ENCODE measurements at regions not wholly inside any gene's neighbourhood (a gene's known extent, or its start where the extent isn't known, plus 50 kb on each side); places are given as distances from the start of the nearest gene placed in this dataset.

DNA sequence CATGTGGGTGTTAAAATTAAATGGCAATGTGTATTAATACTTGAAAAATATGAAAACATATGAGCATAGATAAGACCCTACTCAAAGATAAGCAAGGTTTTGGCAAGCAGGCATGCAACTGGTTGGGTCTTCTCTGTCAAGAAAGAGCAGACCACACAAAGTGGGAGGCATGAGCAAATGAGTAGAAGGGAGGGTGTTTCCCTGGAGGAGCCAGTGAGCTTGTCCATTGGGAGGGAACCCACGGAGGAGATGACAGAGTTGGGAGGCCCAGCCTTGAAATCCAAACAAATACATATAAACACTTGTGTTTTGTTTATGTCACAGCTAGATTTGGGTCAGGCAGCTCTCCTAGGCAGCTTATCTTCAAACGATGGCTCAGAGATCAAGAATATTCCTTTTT lies 134.5 kb upstream of the CXCL12 start:
- Histone ChIP-seq H3K9me3 (ENCODE audit: control insufficient read depth in 2 of 2, insufficient read depth in 1 of 2, low read length in 1 of 2) (no peaks in the 10 kb centered on the region), H3K27me3 (ENCODE audit: control insufficient read depth in 2 of 2, insufficient read depth in 1 of 2, low read length in 1 of 2) (no peaks in the 10 kb centered on the region), H3K36me3 (ENCODE audit: control insufficient read depth in 2 of 2, insufficient read depth in 2 of 2, low read length in 1 of 2) (no peaks in the 10 kb centered on the region), H3K4me1 (ENCODE audit: control insufficient read depth in 2 of 2, insufficient read depth in 2 of 2, low read length in 2 of 2) (no peaks in the 10 kb centered on the region), H3K4me3 (ENCODE audit: low read length in 2 of 2) (no peak overlapping the region), H3K27ac (ENCODE audit: low read depth in 1 of 2, low read length in 1 of 2) (no peak overlapping the region)
- 46% methylated on average over 2 of the region's 2 CpGs for WGBS
- DNase-seq (ENCODE audit: low read depth in 6 of 9, low spot score in 9 of 9): no peak

DNA sequence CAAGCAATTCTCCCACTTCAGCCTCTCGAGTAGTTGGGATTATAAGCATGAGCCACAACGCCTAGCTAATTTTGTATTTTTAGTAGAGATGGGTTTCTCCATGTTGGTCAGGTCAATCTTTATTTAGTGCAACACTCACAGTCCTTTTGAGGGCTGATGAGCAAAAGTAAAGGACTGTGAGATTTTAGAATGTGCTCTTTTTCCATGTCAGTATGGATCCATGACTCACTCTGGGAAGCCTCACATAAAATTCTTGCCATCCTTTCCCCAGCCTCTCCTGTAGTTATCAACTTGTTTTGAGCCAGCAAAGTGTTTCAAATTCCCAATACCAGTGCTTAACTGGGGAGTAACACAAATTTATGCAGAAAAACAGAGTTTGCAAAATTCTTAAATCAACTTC lies 135.8 kb upstream of the CXCL12 start:
- DNase-seq (ENCODE audit: low read depth in 6 of 9, low spot score in 9 of 9): no peak
- 95% methylated on average over 2 of the region's 2 CpGs for WGBS

DNA sequence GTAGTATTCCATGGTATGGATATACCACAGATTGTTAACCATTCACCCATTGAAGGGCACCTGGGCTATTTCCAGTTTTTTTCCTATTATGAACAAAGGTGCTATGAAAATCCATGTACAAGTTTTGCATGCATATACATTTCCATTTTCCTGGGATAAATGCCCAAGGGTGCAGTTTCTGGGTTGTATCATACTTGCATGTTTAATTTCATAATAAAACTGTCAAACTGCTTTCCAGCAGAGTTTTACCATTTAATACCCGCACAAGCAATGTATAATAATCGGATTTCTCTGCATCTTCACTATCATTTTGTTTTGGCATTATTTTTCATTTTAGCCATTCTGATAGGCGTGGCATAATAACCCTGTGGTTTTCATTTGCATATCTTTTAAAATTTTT lies 154.3 kb upstream of the CXCL12 start:
- no peak for DNase-seq (ENCODE audit: low read depth in 6 of 9, low spot score in 9 of 9)
- 97% methylated on average over 3 of the region's 3 CpGs for WGBS
- Histone ChIP-seq H3K9me3 (ENCODE audit: control insufficient read depth in 2 of 2, insufficient read depth in 1 of 2, low read length in 1 of 2) (no peaks in the 10 kb centered on the region), H3K27me3 (ENCODE audit: control insufficient read depth in 2 of 2, insufficient read depth in 1 of 2, low read length in 1 of 2) (no peaks in the 10 kb centered on the region), H3K4me3 (ENCODE audit: low read length in 2 of 2) (no peak overlapping the region), H3K4me1 (ENCODE audit: control insufficient read depth in 2 of 2, insufficient read depth in 2 of 2, low read length in 2 of 2) (no peaks in the 10 kb centered on the region), H3K27ac (ENCODE audit: low read depth in 1 of 2, low read length in 1 of 2) (no peak overlapping the region), H3K36me3 (ENCODE audit: control insufficient read depth in 2 of 2, insufficient read depth in 2 of 2, low read length in 1 of 2) (no peaks in the 10 kb centered on the region)

More for the DNA sequence above, 135.8 kb upstream of the CXCL12 start:
- H3K27ac ChIP-seq (ENCODE audit: low read depth in 1 of 2, low read length in 1 of 2): no peak overlapping the region
- no peaks in the 10 kb centered on the region for H3K36me3 ChIP-seq (ENCODE audit: control insufficient read depth in 2 of 2, insufficient read depth in 2 of 2, low read length in 1 of 2)
- no peaks in the 10 kb centered on the region for H3K27me3 ChIP-seq (ENCODE audit: control insufficient read depth in 2 of 2, insufficient read depth in 1 of 2, low read length in 1 of 2)
- H3K4me1 ChIP-seq (ENCODE audit: control insufficient read depth in 2 of 2, insufficient read depth in 2 of 2, low read length in 2 of 2): no peaks in the 10 kb centered on the region
- H3K4me3 ChIP-seq (ENCODE audit: low read length in 2 of 2): no peak overlapping the region
- H3K9me3 ChIP-seq (ENCODE audit: control insufficient read depth in 2 of 2, insufficient read depth in 1 of 2, low read length in 1 of 2): no peaks in the 10 kb centered on the region

DNA sequence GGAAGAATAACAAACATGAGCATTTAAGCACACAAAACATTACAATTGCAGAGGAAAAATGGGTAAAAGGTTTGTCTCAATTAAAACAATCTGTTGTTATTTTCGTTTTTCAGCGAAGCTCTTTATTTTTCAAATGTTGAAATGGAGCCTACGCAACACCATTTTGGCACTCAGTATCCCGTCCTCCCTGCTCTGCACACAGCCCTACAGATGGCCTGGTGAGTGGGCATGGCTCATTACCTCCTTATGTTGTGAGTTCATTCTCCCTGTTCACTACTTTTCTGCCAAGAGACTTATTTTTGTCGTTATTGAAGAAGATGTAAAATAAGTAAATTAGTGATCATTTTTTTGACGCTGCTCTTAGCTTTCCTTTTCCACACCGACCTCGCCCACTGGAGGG lies 167.8 kb upstream of the CXCL12 start:
- no peaks in the 10 kb centered on the region for H3K4me1 ChIP-seq (ENCODE audit: control insufficient read depth in 2 of 2, insufficient read depth in 2 of 2, low read length in 2 of 2)
- H3K36me3 ChIP-seq (ENCODE audit: control insufficient read depth in 2 of 2, insufficient read depth in 2 of 2, low read length in 1 of 2): no peaks in the 10 kb centered on the region
- H3K9me3 ChIP-seq (ENCODE audit: control insufficient read depth in 2 of 2, insufficient read depth in 1 of 2, low read length in 1 of 2): no peaks in the 10 kb centered on the region
- no peaks in the 10 kb centered on the region for H3K27me3 ChIP-seq (ENCODE audit: control insufficient read depth in 2 of 2, insufficient read depth in 1 of 2, low read length in 1 of 2)
- no peak overlapping the region for H3K27ac ChIP-seq (ENCODE audit: low read depth in 1 of 2, low read length in 1 of 2)
- no peak for DNase-seq (ENCODE audit: low read depth in 6 of 9, low spot score in 9 of 9)
- H3K4me3 ChIP-seq (ENCODE audit: low read length in 2 of 2): no peak overlapping the region
- WGBS: 92% methylated on average over 8 of the region's 8 CpGs

DNA sequence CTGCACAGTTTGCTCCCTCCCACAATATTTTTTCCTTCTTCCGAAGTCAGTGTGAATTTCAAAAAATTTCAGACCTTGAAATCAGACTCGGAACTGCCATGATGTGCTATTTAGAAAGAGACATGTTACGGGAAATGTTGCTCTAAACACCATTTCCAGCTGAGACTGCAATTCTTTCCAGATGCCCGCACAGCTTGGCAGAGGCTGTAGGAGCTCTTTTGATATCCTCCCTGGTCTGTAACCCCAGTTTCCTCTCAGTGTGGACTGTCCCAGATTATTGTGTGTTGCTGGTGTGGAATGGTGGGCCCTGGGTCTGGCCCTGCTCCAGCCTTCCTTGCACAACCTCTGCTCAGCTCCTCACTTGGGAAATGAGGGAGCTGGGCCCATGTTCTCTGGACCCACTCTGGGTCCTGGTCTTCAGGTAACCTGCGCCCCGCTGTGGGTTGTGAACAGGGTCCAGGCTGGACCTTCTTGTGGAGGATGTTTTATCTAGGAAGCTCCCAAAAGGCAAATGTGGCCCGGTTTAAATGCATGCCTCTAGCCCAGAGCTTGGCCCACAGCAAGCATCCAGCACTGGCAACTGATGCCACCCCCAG lies 172.8 kb upstream of the CXCL12 start:
- H3K9me3 ChIP-seq (ENCODE audit: control insufficient read depth in 2 of 2, insufficient read depth in 1 of 2, low read length in 1 of 2): no peaks in the 10 kb centered on the region
- no peak overlapping the region for H3K4me3 ChIP-seq (ENCODE audit: low read length in 2 of 2)
- DNase-seq (ENCODE audit: low read depth in 6 of 9, low spot score in 9 of 9): no peak
- no peaks in the 10 kb centered on the region for H3K4me1 ChIP-seq (ENCODE audit: control insufficient read depth in 2 of 2, insufficient read depth in 2 of 2, low read length in 2 of 2)
- WGBS: 94% methylated on average over 7 of the region's 7 CpGs
- H3K27ac ChIP-seq (ENCODE audit: low read depth in 1 of 2, low read length in 1 of 2): no peak overlapping the region
- no peaks in the 10 kb centered on the region for H3K27me3 ChIP-seq (ENCODE audit: control insufficient read depth in 2 of 2, insufficient read depth in 1 of 2, low read length in 1 of 2)
- no peaks in the 10 kb centered on the region for H3K36me3 ChIP-seq (ENCODE audit: control insufficient read depth in 2 of 2, insufficient read depth in 2 of 2, low read length in 1 of 2)

DNA sequence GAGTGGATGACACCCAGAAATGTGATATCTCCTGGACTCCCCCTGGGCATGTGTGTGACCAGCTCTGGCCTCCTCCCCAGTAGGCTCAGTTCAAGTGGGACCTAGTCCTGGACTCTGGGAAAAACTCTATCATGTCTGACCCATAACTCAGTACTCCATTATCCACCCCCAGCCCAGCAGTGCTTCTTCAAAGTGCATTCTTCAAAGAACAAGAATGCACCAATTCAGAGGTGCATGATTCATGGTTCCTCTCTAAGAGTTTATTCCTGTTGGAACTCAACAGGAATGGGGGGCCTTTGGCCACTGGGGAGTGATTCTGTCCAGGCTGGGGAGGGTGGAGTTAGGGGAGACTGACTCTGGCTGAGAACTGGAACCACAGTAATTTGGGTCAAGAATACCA lies 173.6 kb upstream of the CXCL12 start:
- Histone ChIP-seq H3K27ac (ENCODE audit: low read depth in 1 of 2, low read length in 1 of 2) (no peak overlapping the region), H3K27me3 (ENCODE audit: control insufficient read depth in 2 of 2, insufficient read depth in 1 of 2, low read length in 1 of 2) (no peaks in the 10 kb centered on the region), H3K4me1 (ENCODE audit: control insufficient read depth in 2 of 2, insufficient read depth in 2 of 2, low read length in 2 of 2) (no peaks in the 10 kb centered on the region), H3K36me3 (ENCODE audit: control insufficient read depth in 2 of 2, insufficient read depth in 2 of 2, low read length in 1 of 2) (no peaks in the 10 kb centered on the region), H3K9me3 (ENCODE audit: control insufficient read depth in 2 of 2, insufficient read depth in 1 of 2, low read length in 1 of 2) (no peaks in the 10 kb centered on the region), H3K4me3 (ENCODE audit: low read length in 2 of 2) (no peak overlapping the region)
- no peak for DNase-seq (ENCODE audit: low read depth in 6 of 9, low spot score in 9 of 9)

DNA sequence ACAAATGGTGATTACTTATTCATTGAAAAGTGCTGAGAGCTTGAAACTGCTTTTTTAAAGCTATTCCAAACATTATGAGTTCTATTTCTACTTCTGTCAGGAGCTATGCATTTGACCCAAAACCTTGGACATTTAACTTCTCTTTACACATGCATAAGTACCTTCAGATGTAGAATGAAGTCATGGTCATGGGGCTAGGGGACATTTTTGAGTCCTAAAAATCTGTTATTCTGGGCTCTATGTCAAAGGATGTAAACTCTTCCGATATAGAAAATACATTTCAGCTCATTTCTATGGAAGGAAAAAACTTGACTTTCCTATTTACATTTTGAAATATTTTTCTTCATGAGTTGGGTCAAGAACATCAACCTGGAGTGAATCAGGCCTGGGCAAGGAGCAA lies 179.5 kb upstream of the CXCL12 start:
- WGBS: 99% methylated on average over 1 of the region's 1 CpG
- no peak for DNase-seq (ENCODE audit: low read depth in 6 of 9, low spot score in 9 of 9)

DNA sequence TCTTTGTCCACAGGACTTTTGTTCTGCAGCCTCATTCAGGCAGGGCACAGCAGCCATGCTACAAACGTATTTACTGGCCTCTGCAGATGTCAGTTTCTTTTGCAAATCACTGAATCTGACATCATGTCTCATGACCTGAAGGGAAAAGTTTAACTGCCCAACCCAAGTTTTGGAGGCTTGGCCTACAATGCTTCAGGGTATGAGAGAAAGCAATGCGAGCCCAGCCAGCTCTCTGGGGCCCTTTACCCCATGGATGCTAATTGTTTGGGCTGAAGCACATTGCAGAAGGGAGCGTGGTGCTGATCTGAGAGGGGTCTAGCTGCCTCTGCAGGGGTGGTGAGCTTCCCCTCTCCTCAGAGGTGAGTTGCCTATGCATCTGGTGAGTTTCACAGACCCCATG lies 179.9 kb upstream of the CXCL12 start:
- H3K27me3 ChIP-seq (ENCODE audit: control insufficient read depth in 2 of 2, insufficient read depth in 1 of 2, low read length in 1 of 2): no peaks in the 10 kb centered on the region
- H3K27ac ChIP-seq (ENCODE audit: low read depth in 1 of 2, low read length in 1 of 2): no peak overlapping the region
- no peaks in the 10 kb centered on the region for H3K36me3 ChIP-seq (ENCODE audit: control insufficient read depth in 2 of 2, insufficient read depth in 2 of 2, low read length in 1 of 2)
- no peaks in the 10 kb centered on the region for H3K4me1 ChIP-seq (ENCODE audit: control insufficient read depth in 2 of 2, insufficient read depth in 2 of 2, low read length in 2 of 2)
- H3K4me3 ChIP-seq (ENCODE audit: low read length in 2 of 2): no peak overlapping the region
- no peaks in the 10 kb centered on the region for H3K9me3 ChIP-seq (ENCODE audit: control insufficient read depth in 2 of 2, insufficient read depth in 1 of 2, low read length in 1 of 2)
- 90% methylated on average over 3 of the region's 3 CpGs for WGBS
- DNase-seq (ENCODE audit: low read depth in 6 of 9, low spot score in 9 of 9): no peak

More for the DNA sequence above, 179.5 kb upstream of the CXCL12 start:
- no peak overlapping the region for H3K27ac ChIP-seq (ENCODE audit: low read depth in 1 of 2, low read length in 1 of 2)
- H3K9me3 ChIP-seq (ENCODE audit: control insufficient read depth in 2 of 2, insufficient read depth in 1 of 2, low read length in 1 of 2): no peaks in the 10 kb centered on the region
- H3K36me3 ChIP-seq (ENCODE audit: control insufficient read depth in 2 of 2, insufficient read depth in 2 of 2, low read length in 1 of 2): no peaks in the 10 kb centered on the region
- no peaks in the 10 kb centered on the region for H3K4me1 ChIP-seq (ENCODE audit: control insufficient read depth in 2 of 2, insufficient read depth in 2 of 2, low read length in 2 of 2)
- H3K27me3 ChIP-seq (ENCODE audit: control insufficient read depth in 2 of 2, insufficient read depth in 1 of 2, low read length in 1 of 2): no peaks in the 10 kb centered on the region
- H3K4me3 ChIP-seq (ENCODE audit: low read length in 2 of 2): no peak overlapping the region

DNA sequence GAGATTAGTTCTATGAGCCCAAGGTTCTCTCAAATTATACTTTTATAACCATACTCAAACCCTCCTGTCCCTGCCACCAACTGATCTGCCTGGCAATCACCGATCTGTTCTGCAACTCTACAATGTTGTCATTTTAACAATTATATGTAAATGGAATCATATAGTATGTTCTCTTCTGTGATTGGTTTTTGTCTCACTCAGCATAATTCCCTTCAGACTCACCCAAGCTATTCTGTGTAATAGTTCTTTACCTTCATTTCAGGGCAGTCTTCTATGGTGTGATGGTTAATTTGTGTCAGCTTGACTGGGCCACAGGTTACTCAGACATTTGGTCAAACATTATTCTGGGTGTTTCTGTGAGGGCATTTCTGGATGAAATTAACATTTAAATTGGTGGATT lies 181.9 kb upstream of the CXCL12 start:
- no peaks in the 10 kb centered on the region for H3K9me3 ChIP-seq (ENCODE audit: control insufficient read depth in 2 of 2, insufficient read depth in 1 of 2, low read length in 1 of 2)
- no peak for DNase-seq (ENCODE audit: low read depth in 6 of 9, low spot score in 9 of 9)
- WGBS: 89% methylated on average over 1 of the region's 1 CpG
- no peaks in the 10 kb centered on the region for H3K27me3 ChIP-seq (ENCODE audit: control insufficient read depth in 2 of 2, insufficient read depth in 1 of 2, low read length in 1 of 2)
- no peak overlapping the region for H3K4me3 ChIP-seq (ENCODE audit: low read length in 2 of 2)
- no peaks in the 10 kb centered on the region for H3K36me3 ChIP-seq (ENCODE audit: control insufficient read depth in 2 of 2, insufficient read depth in 2 of 2, low read length in 1 of 2)
- H3K4me1 ChIP-seq (ENCODE audit: control insufficient read depth in 2 of 2, insufficient read depth in 2 of 2, low read length in 2 of 2): no peaks in the 10 kb centered on the region
- no peak overlapping the region for H3K27ac ChIP-seq (ENCODE audit: low read depth in 1 of 2, low read length in 1 of 2)

DNA sequence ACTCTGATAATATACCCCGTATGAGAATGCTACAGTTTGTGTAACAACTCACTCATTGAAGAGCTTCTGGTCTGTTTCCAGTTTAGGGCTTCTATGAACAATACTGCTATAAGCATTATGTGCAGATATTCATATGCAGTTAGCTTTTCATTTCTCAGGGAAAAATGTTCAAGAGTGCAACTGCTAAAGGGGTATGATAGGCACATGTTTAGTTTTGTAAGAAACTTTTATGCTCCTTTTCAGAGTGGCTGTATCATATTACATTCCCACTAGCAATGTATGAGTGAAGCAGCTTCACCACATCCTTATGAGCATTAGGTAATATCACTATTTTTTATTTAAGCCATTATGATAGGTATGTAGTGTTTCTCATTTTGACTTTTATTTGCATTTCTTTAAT lies 182.6 kb upstream of the CXCL12 start:
- no peak overlapping the region for H3K27ac ChIP-seq (ENCODE audit: low read depth in 1 of 2, low read length in 1 of 2)
- H3K9me3 ChIP-seq (ENCODE audit: control insufficient read depth in 2 of 2, insufficient read depth in 1 of 2, low read length in 1 of 2): no peaks in the 10 kb centered on the region
- H3K4me3 ChIP-seq (ENCODE audit: low read length in 2 of 2): no peak overlapping the region
- H3K4me1 ChIP-seq (ENCODE audit: control insufficient read depth in 2 of 2, insufficient read depth in 2 of 2, low read length in 2 of 2): no peaks in the 10 kb centered on the region
- no peak for DNase-seq (ENCODE audit: low read depth in 6 of 9, low spot score in 9 of 9)
- 92% methylated on average over 1 of the region's 1 CpG for WGBS
- H3K27me3 ChIP-seq (ENCODE audit: control insufficient read depth in 2 of 2, insufficient read depth in 1 of 2, low read length in 1 of 2): no peaks in the 10 kb centered on the region
- H3K36me3 ChIP-seq (ENCODE audit: control insufficient read depth in 2 of 2, insufficient read depth in 2 of 2, low read length in 1 of 2): no peaks in the 10 kb centered on the region

Measured in thymus (tissue), 11 donors.